Uterus (tissue), 2 donors: ENCODE measurements at regions not wholly inside any gene's neighbourhood (a gene's known extent, or its start where the extent isn't known, plus 50 kb on each side); places are given as distances from the start of the nearest gene placed in this dataset.

Experiments used
- POLR2A ChIP-seq, 2 donors: fragments of 450-650 bp; IDR thresholded peaks; one replicate each; pipeline ENCODE4 v1.6.1; 2016; ENCODE audit warnings: antibody characterized with exemption in 2 of 2, mild to moderate bottlenecking in 1 of 2, moderate library complexity in 1 of 2
- TF ChIP-seq, protein P1 (sequence below), 4 experiments: fragments of 200-600 bp in 2 of 4; fragments of 450-650 bp in 2 of 4; sonication (generic) in 2 of 4; IDR thresholded peaks; one replicate each; pipeline ENCODE4 v1.5.1; 2016 to 2019; ENCODE audit warnings: antibody characterized with exemption in 4 of 4, mild to moderate bottlenecking in 2 of 4, moderate library complexity in 1 of 4

DNA sequence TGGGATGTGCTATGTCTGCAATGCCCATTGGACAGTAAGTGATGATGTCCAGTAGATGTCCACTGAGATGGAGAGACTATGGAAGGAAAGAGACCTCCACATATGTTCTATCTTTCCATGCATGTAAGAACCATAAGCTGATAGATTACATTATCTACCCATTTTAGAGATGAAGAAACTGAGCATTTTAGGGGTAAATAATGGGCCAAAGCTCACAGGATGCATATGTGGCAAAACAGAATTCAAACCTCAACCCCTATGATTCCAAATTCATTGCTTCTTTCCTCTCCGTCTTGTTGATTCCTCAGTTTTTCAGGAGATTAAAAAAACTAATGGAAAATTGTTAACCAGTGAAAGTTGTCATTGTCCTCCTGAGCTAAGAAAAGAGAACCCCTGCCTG is 200.7 kb upstream of the PWP1 start:
- TF ChIP-seq, protein P1, sequence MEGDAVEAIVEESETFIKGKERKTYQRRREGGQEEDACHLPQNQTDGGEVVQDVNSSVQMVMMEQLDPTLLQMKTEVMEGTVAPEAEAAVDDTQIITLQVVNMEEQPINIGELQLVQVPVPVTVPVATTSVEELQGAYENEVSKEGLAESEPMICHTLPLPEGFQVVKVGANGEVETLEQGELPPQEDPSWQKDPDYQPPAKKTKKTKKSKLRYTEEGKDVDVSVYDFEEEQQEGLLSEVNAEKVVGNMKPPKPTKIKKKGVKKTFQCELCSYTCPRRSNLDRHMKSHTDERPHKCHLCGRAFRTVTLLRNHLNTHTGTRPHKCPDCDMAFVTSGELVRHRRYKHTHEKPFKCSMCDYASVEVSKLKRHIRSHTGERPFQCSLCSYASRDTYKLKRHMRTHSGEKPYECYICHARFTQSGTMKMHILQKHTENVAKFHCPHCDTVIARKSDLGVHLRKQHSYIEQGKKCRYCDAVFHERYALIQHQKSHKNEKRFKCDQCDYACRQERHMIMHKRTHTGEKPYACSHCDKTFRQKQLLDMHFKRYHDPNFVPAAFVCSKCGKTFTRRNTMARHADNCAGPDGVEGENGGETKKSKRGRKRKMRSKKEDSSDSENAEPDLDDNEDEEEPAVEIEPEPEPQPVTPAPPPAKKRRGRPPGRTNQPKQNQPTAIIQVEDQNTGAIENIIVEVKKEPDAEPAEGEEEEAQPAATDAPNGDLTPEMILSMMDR (IDR thresholded peaks at IDR 0.05): no peak
- no peak for TF ChIP-seq POLR2A (IDR thresholded peaks at IDR 0.05)
